HG02588 (cell line): ENCODE measurements at regions not wholly inside any gene's neighbourhood (a gene's known extent, or its start where the extent isn't known, plus 50 kb on each side); places are given as distances from the start of the nearest gene placed in this dataset.
"Not testable (repeated sequence)": the region's sequence is repeated elsewhere in the genome, so short reads cannot be mapped to it uniquely, and the experiment has no call there.

Experiments
- ATAC-seq: cut with Tn5 transposase; IDR thresholded peaks from one replicate; pipeline ENCODE4 v1.9.1; 2021; ENCODE audit warnings: mild to moderate bottlenecking, moderate library complexity; ENCODE audit not compliant: unreplicated experiment

DNA sequence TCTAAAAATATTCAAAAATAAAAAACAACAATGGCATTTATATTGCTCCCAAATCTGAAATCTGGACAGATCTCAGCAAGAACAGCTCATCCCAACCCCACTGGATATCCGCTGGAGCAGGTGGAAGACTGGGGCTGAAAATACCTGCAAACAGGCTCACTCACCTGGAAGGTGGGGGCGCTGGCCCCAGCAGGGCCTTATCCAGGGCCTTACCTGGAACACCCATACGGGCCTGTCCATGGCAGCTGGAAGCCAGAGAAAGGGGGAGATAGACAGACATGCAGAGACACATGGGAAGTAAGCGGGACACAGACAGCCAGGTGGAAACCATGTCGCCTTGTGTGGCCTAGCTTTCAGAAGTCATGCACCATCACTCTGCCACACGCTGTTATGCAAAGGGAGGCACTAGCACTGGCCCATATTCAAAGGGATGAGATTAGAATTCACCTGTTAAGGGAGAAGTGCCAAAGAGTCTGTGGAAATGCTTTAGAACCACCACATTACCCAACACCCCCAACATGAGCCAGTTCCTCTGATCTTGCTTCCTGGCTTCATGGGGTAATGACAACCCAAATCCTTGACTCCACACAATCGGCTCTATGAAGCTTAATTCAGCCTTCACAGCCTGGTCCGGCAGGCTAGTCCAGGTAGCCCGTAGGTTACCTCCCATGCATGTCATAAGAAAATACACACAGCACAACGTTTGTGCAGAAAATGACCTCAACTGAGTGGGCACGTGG, 99.0 kb upstream of the CDYL start:
- no peak for ATAC-seq

- no peak for ATAC-seq
Observed at GRCh38 chr6:4676016-4676415, 100.2 kb upstream of the CDYL start.

- ATAC-seq, result no peak
Observed at GRCh38 chr6:4675121-4675520, 101.1 kb upstream of the CDYL start.

DNA sequence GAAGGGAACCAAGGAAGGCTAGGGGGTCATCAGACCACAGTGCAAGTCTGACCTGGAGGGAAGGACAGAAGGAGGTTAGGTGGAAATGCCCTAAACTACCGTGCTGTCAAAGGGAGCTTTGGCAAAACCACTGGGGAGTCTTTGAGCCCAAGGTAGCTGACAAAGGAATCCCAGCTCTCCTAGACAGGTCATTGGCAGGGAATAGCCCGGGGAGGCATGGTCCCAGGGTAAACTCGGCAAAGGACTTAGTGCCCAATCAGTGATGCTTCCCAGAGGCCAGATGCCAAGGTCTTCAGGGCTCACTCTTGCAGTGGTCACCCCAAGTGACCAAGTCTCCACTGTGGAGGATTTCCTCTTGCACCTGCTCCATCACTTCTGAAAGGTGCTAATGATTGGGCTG, 102.3 kb upstream of the CDYL start:
- no peak for ATAC-seq

DNA sequence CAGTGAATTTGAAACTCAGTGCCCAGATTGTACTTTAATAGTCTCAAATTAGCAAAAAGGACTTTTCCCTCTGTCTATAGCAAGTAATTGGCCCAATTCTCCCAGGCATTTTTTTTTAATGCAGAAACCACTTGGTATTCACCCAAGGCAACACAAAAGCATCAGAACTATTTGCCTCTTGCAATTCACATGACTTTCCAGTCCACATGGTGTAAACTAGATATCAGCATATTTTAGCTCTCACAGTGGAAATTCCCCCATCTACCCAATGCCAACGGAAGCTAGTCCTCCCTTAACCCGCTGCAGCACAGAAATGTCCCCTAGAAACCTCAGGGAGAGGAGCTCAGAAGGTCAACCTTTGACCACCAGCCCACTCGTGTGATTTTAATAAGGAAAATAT, 103.4 kb upstream of the CDYL start:
- ATAC-seq, result no peak

DNA sequence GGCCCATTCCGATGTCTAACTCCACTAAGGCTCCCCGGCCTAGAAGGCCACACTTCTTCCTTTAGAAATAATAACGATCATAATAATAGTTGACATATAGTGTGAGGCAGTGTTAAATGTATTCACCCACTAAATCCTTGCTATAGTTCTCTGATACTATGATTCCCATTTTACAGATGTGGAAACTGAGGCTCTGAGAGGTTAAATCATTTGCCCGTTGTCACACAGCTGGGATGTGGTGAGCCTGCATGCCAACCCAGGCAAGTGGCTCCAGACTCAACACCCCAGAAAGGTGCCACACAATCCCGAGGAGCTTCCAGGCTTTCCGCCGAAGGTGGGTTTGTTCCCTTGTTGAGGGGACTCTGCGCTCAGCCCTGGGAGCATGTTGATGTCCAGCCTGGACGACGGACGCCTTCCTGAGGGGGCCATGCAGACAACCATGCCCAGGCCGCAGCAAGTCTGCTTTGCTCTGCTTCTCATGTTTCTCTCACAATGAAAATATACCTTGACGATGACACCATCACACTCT, 104.6 kb upstream of the CDYL start:
- no peak for ATAC-seq

- ATAC-seq, result no peak
Observed at GRCh38 chr6:4670824-4671409, 105.3 kb upstream of the CDYL start.

- no peak for ATAC-seq
Observed at GRCh38 chr6:4670290-4670689, 105.9 kb upstream of the CDYL start.

DNA sequence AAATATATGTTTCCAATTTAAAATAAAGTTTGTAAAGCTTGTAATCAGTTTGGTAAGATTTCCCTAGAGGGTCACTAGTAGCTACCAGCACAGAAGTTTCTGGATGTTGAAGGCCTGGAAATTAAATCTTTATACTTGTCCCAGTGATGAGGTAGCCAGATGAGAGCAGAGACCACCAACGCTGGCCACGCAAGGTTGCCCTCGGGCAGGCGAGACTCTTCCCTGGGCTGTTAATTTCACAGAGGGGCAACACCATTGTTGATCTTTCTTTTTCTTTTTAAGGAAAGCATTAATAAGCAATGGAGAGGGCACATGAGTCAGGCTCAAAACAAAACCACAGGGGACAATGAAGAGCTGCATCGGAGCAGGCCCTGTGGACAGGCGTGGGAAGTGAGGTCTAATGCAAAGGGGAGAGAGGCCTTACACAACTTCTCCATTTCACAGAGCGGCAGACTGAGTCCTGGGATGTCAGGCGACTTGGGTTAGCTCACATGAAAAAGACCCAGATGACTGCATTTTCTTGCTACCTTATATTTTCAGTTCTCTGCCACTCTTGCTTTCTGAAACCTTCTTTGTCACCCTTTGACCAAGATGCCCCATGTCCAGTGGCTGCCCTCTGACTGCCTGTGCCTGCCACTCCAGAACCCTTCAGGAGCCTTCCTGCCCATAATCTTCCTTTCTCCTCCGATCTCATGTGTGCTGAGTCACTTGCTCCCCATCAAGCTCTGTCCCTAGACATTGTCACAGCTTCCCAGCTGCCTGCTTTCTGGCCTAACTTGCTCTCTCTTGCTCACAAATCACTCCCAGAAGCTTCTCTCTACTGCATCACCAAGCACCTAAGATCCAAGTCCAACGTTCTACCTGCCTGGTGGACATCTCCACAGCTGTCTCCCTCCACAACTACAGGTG, 107.7 kb upstream of the CDYL start:
- no peak for ATAC-seq

GRCh38 chr6:4667591-4667990, 108.6 kb upstream of the CDYL start:
- no peak for ATAC-seq

DNA sequence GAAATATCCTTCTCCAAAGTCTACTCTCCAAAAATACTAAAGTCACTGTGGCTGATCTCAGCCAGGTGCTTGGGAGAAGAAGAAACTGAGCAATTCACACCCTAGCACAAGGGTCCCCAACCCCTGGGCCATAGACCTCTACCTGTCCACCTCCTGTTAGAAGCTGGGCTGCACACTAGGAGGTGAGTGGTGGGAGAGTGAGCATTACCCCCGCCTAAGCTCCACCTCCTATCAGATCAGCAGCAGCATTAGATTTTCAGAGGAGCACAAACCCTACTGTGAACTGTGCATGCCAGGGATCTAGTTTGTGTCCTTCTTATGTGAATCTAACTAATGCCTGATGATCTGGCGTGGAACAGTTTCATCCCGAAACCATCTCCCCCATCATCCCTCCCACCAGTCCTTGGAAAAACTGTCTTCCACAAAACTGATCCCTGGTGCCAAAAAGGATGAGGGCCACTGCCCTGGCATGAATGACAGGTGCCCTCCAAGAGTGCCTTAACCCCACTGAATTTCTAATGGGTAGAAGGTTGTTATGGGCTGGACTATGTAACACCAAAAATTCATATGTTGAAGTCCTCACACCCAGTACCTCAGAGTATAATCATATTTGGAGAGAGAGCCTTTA, 109.2 kb upstream of the CDYL start:
- no peak for ATAC-seq

DNA sequence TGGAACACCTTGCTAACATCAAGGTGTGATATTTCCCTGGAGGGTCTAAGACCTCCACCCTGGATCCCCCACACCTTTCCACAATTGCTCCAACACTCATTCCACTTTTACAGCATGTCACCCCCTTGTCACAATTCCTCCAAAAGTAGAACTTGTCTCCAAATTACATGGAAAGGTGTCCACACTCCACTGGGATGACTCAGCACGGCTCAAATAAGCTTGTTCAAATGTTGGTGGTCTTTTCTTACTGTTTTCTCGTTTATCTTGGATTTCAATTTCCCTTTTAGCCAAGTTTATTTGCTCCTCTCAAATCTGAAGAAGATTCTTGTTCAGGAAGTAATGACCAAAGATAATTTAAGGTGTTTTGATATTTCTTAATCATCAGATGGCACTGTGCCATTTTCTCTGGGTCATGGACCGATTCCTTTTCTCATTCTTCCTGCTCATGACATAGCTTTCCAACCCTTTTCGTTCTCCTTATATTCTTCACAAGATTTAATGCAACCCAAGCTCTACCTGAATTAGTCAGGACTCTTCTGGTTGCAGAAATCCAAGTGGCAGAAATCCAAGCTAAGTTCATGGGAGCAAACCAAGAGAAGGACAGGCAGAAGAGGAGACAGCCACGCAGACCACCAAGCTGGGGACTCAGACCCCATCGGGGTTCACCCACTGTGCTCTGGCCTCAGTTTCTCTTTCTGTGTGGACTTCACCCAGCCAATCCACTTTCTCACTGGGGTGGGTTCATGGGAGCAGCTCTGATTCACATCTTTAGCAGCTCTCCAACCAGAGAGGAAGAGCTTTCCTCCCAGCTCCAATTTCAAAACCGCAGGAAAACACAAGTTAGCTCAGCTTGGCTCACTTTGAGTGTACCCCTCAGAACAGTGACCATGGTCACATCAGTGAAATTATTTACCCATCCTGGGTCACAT, 110.5 kb upstream of the CDYL start:
- ATAC-seq, result no peak

DNA sequence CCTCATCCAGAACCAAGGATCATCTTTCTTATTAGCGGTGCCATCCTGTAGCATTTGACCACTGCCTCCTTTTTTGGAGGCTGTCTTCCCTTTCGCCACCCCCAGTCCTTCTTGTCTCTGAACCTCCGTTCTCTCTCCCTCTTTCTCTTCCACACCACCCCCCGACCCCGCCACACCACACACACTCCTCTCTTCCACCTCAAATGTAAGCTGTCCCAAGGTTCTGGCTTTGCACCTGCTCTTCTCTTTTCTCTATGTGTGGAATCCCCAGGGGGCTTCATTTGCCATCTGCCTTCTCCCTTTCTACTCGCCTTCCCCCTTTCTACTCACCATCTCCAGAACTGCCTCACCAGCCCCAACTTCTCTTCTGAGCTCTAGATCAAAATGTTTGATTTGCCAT, 111.3 kb upstream of the CDYL start:
- ATAC-seq, result no peak

- no peak for ATAC-seq
Observed at GRCh38 chr6:4664117-4664626, 112.0 kb upstream of the CDYL start.

- ATAC-seq, result no peak
Observed at GRCh38 chr6:4662886-4663285, 113.3 kb upstream of the CDYL start.

DNA sequence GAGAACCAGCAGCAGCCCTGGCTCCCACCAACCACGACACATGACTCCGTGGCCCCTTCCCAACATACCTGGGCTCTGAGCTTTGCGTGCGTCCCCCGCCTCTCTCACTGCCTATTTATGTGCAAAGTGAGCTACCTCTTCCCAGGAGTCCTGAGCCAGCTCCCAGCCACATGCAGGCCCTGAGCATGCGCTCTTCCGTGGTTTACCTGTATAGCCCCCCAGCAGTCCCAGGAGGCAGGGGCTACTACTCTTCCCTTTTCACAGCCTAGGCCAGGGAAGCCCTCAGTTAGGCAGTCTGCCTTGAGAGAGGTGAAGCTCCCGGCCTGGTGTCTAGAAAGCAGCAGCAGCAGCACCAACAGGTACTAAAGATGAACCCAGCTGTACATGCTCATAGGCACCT, 114.8 kb upstream of the CDYL start:
- no peak for ATAC-seq

GRCh38 chr6:4660377-4661321, 115.6 kb upstream of the CDYL start:
- ATAC-seq, result no peak

DNA sequence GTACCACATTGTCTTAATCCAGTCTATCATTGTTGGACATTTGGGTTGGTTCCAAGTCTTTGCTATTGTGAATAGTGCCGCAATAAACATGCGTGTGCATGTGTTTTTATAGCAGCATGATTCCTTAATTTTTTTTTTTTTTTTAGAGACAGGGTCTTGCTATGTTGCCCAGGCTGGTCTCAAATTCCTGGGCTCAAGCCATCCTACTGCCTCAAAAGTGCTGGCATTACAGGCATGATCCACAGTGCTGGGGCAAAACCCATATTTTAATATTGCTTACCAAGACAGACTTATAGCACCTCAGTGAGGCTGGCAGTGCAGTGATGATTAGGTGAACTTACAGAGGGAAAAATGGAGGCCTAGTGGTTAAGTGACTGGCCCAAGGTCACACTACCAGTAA, 116.5 kb upstream of the CDYL start:
- ATAC-seq, result not testable (repeated sequence)

DNA sequence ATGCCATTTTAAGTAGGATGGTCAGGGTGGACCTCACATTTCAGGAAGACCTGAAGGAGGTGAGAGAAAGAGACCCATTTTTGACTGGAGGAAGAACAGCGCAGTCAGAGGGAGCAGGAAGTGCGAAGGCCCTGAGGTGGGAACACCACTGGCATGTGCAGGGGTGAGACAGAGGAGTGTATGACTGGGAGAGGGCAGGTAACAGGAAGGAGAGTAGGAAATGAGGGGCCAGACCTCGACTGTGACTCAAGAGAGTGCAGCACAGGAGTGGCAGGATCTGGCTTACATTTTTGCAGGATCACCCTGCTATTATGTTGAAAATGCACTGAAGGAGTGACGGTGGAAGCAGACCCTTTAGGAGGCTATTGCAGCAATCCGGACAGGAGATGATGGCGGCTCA, 117.7 kb upstream of the CDYL start:
- no peak for ATAC-seq
